ENCODE measurements at regions not wholly inside any gene's neighbourhood (a gene's known extent, or its start where the extent isn't known, plus 50 kb on each side); places are given as distances from the start of the nearest gene placed in this dataset.

- TF ChIP-seq POLR2A (IDR thresholded peaks at IDR 0.05), result no peak
- no peaks in the 10 kb centered on the region for H3K36me3 ChIP-seq
- H3K9me3 ChIP-seq, result peaks cover 3 to 14% (median 13%) of the 10 kb centered on the region in 8 donors
- WGBS, 5 donors, result 17 to 39% (median 24%) methylated on average over 4 of the region's 4 CpGs
- peaks cover 0 to 6% (median 0%) of the 10 kb centered on the region in 7 donors for H3K27me3 ChIP-seq (replicated peaks in 1 of 7)
- no peak for DNase-seq
- no peaks in the 10 kb centered on the region for H3K4me1 ChIP-seq
- H3K4me3 ChIP-seq, result no peak overlapping the region
- intact Hi-C loops (cut with DNase I; ENCODE audit: low total_unique reads), result no loop called here
- no peak overlapping the region for H3K27ac ChIP-seq
Measured at GRCh38 chr12:91538418-91538817, 355.8 kb upstream of the DCN start.

DNA sequence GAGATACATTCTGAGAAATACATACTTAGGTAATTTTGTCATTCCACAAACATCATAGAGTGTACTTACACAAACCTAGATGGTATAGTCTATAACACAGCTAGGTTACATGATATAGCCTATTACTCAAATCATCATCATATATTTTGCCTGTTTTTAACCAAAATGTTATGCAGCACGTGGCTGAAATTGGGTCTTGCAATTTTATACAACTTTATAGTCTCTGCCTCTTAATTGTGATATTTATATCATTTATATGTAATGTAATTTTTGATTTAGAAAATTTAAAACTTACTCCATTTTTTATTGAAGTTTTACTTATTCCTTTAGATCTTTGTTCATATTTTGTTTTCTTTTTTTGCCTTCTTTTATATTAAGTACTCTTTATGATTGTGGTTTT is 350.7 kb upstream of the DCN start:
- H3K36me3 ChIP-seq, result no peaks in the 10 kb centered on the region
- H3K9me3 ChIP-seq, result peaks cover 6 to 28% (median 23%) of the 10 kb centered on the region in 8 donors
- H3K27me3 ChIP-seq (replicated peaks in 1 of 7), result no peaks in the 10 kb centered on the region
- 68 to 91% (median 75%) methylated on average over 1 of the region's 1 CpG for WGBS, 5 donors
- no peak for DNase-seq
- H3K4me3 ChIP-seq, result no peak overlapping the region
- intact Hi-C loops (cut with DNase I; ENCODE audit: low total_unique reads), result no loop called here
- no peak for TF ChIP-seq POLR2A (IDR thresholded peaks at IDR 0.05)
- no peak for TF ChIP-seq POLR2AphosphoS5 (IDR thresholded peaks at IDR 0.05)
- no peak for TF ChIP-seq CTCF (IDR thresholded peaks at IDR 0.05 in 8 of 11, conservative IDR thresholded peaks at IDR 0.05 in 3 of 11)
- H3K27ac ChIP-seq, result no peak overlapping the region
- no peaks in the 10 kb centered on the region for H3K4me1 ChIP-seq

DNA sequence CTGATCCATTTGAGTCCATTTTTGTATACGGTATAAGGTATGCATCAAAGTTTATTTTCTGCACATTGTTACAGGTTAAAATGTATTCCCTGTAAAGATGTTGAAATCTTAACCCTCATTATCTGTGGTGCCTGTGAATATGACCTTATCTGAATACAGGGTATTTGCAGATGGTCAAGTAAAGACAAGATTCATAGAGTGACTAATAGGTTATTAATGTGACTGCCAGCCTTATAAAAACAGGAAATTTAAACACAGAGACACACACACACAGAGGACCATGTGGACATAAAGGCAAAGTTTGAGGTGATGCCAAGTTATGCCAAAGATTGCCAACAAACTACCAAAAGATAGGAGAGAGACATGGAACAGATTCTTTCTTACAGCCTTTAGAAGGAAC is 347.2 kb upstream of the DCN start:
- H3K27me3 ChIP-seq (replicated peaks in 1 of 7), result no peaks in the 10 kb centered on the region
- TF ChIP-seq CTCF (IDR thresholded peaks at IDR 0.05 in 8 of 11, conservative IDR thresholded peaks at IDR 0.05 in 3 of 11), result no peak
- TF ChIP-seq POLR2AphosphoS5 (IDR thresholded peaks at IDR 0.05), result no peak
- TF ChIP-seq POLR2A (IDR thresholded peaks at IDR 0.05), result no peak
- no peaks in the 10 kb centered on the region for H3K4me1 ChIP-seq
- H3K9me3 ChIP-seq, result peaks cover 6 to 28% (median 23%) of the 10 kb centered on the region in 8 donors
- no peak for DNase-seq
- no peak overlapping the region for H3K4me3 ChIP-seq
- no peaks in the 10 kb centered on the region for H3K36me3 ChIP-seq
- 89 to 98% (median 90%) methylated on average over 1 of the region's 1 CpG for WGBS, 5 donors
- H3K27ac ChIP-seq, result no peak overlapping the region
- intact Hi-C loops (cut with DNase I; ENCODE audit: low total_unique reads), result no loop called here

- H3K9me3 ChIP-seq, result peaks cover 0 to 4% (median 0%) of the 10 kb centered on the region in 8 donors
- intact Hi-C loops (cut with DNase I; ENCODE audit: low total_unique reads), result no loop called here
- no peak for DNase-seq
- H3K27ac ChIP-seq, result no peak overlapping the region
- H3K4me1 ChIP-seq, result no peaks in the 10 kb centered on the region
- no peaks in the 10 kb centered on the region for H3K27me3 ChIP-seq (replicated peaks in 1 of 7)
- 73 to 91% (median 82%) methylated on average over 4 of the region's 4 CpGs for WGBS, 5 donors
- H3K4me3 ChIP-seq, result no peak overlapping the region
- no peaks in the 10 kb centered on the region for H3K36me3 ChIP-seq
- TF ChIP-seq POLR2A (IDR thresholded peaks at IDR 0.05) (no peak), CTCF (IDR thresholded peaks at IDR 0.05 in 8 of 11, conservative IDR thresholded peaks at IDR 0.05 in 3 of 11) (no peak), POLR2AphosphoS5 (IDR thresholded peaks at IDR 0.05) (no peak)
Measured at GRCh38 chr12:91523831-91524230, 341.2 kb upstream of the DCN start.

GRCh38 chr12:91516695-91517047 is 334.1 kb upstream of the DCN start:
- no peaks in the 10 kb centered on the region for H3K36me3 ChIP-seq
- TF ChIP-seq POLR2A (IDR thresholded peaks at IDR 0.05) (no peak), CTCF (IDR thresholded peaks at IDR 0.05 in 8 of 11, conservative IDR thresholded peaks at IDR 0.05 in 3 of 11) (no peak), POLR2AphosphoS5 (IDR thresholded peaks at IDR 0.05) (no peak)
- H3K4me3 ChIP-seq, result no peak overlapping the region
- H3K27me3 ChIP-seq (replicated peaks in 1 of 7), result no peaks in the 10 kb centered on the region
- DNase-seq, result no peak
- peaks cover 0 to 5% (median 0%) of the 10 kb centered on the region in 8 donors for H3K9me3 ChIP-seq
- no peak overlapping the region for H3K27ac ChIP-seq
- intact Hi-C loops (cut with DNase I; ENCODE audit: low total_unique reads), result no loop called here
- H3K4me1 ChIP-seq, result no peaks in the 10 kb centered on the region
